AG09319 (cell line): ENCODE measurements at regions not wholly inside any gene's neighbourhood (a gene's known extent, or its start where the extent isn't known, plus 50 kb on each side); places are given as distances from the start of the nearest gene placed in this dataset.

ENCODE experiments used
- DNase-seq: peaks from one replicate; pipeline ENCODE4 v3.0.0-alpha.2; 2010; ENCODE audit warnings: low read depth; ENCODE audit errors: extremely low read depth
- CTCF ChIP-seq: IDR thresholded peaks from 2 replicates; pipeline ENCODE4 v1.5.1; 2011; ENCODE audit warnings: low read depth, mild to moderate bottlenecking, inconsistent platforms, low read length, moderate library complexity

GRCh38 chr5:175765858-175766257, 105.5 kb upstream of the CPLX2 start:
- DNase-seq, result no peak
- no peak for TF ChIP-seq CTCF

- no peak for TF ChIP-seq CTCF
- DNase-seq, result no peak
Observed at GRCh38 chr5:175766963-175767362, 104.4 kb upstream of the CPLX2 start.

GRCh38 chr5:175772747-175773533, 98.4 kb upstream of the CPLX2 start:
- no peak for TF ChIP-seq CTCF
- DNase-seq, result no peak

GRCh38 chr5:175773534-175774070, 97.8 kb upstream of the CPLX2 start:
- no peak for TF ChIP-seq CTCF
- DNase-seq, result no peak

- no peak for DNase-seq
- TF ChIP-seq CTCF, result no peak
Observed at GRCh38 chr5:175775416-175775815, 96.0 kb upstream of the CPLX2 start.

GRCh38 chr5:175778951-175779503, 92.4 kb upstream of the CPLX2 start:
- TF ChIP-seq CTCF, result no peak
- DNase-seq, result no peak

- TF ChIP-seq CTCF, result no peak
- no peak for DNase-seq
Observed at GRCh38 chr5:175783739-175784138, 87.6 kb upstream of the CPLX2 start.
